Endometrium (tissue), 2 donors: ENCODE measurements at regions not wholly inside any gene's neighbourhood (a gene's known extent, or its start where the extent isn't known, plus 50 kb on each side); places are given as distances from the start of the nearest gene placed in this dataset.

ENCODE experiments used
- FAIRE-seq: peaks from 2 replicates; lab custom pipeline; 2012; peaks lifted over from hg19 to GRCh38; lab: Jason Lieb, UNC
- donor health status: control.
- donor health status: control.

GRCh38 chr11:116505298-116506262 lies 267.2 kb downstream of the BUD13 start:
- no peak for FAIRE-seq

- FAIRE-seq = no peak
Observed at GRCh38 chr11:116504541-116505297, 268.1 kb downstream of the BUD13 start.

GRCh38 chr11:116503216-116504160 lies 269.3 kb downstream of the BUD13 start:
- no peak for FAIRE-seq

GRCh38 chr11:116502641-116503061 lies 270.1 kb downstream of the BUD13 start:
- FAIRE-seq = no peak

- FAIRE-seq = no peak
Observed at GRCh38 chr11:116501728-116502127, 271.1 kb downstream of the BUD13 start.

- no peak for FAIRE-seq
Observed at GRCh38 chr11:116500947-116501602, 271.7 kb downstream of the BUD13 start.

GRCh38 chr11:116500026-116500946 lies 272.5 kb downstream of the BUD13 start:
- FAIRE-seq = no peak

- FAIRE-seq = no peak
Observed at GRCh38 chr11:116499396-116500003, 273.3 kb downstream of the BUD13 start.

GRCh38 chr11:116498161-116498560 lies 274.6 kb downstream of the BUD13 start:
- FAIRE-seq = no peak

GRCh38 chr11:116492600-116492999 lies 280.2 kb downstream of the BUD13 start:
- no peak for FAIRE-seq

- no peak for FAIRE-seq
Observed at GRCh38 chr11:116488836-116489389, 283.9 kb downstream of the BUD13 start.

- no peak for FAIRE-seq
Observed at GRCh38 chr11:116485425-116485824, 287.4 kb downstream of the BUD13 start.

GRCh38 chr11:116482716-116483115 lies 290.1 kb downstream of the BUD13 start:
- no peak for FAIRE-seq

- FAIRE-seq = no peak
Observed at GRCh38 chr11:116481126-116481675, 291.6 kb downstream of the BUD13 start.

GRCh38 chr11:116478669-116479668 lies 293.8 kb downstream of the BUD13 start:
- no peak for FAIRE-seq

- no peak for FAIRE-seq
Observed at GRCh38 chr11:116478205-116478604, 294.6 kb downstream of the BUD13 start.

GRCh38 chr11:116473790-116474346 lies 298.9 kb downstream of the BUD13 start:
- no peak for FAIRE-seq
